BE2C (cell line): ENCODE measurements at regions not wholly inside any gene's neighbourhood (a gene's known extent, or its start where the extent isn't known, plus 50 kb on each side); places are given as distances from the start of the nearest gene placed in this dataset.

Experiments
- DNase-seq: peaks from one replicate; pipeline ENCODE4 v3.0.0-alpha.2; 2020
- H3K27me3 ChIP-seq: fragments of 250-450 bp; sonication (Bioruptor Pico); 2 replicates; pipeline ENCODE4 v1.5.1; 2020; ENCODE audit warnings: mild to moderate bottlenecking
- H3K36me3 ChIP-seq: fragments of 250-450 bp; sonication (Bioruptor Pico); 2 replicates; pipeline ENCODE4 v1.5.1; 2020; ENCODE audit warnings: mild to moderate bottlenecking
- H3K4me1 ChIP-seq: fragments of 250-450 bp; sonication (Bioruptor Pico); 2 replicates; pipeline ENCODE4 v1.5.1; 2020
- H3K4me3 ChIP-seq: 2 replicates; pipeline ENCODE4 v1.5.1; 2011; ENCODE audit warnings: low read depth, low read length
- H3K9me3 ChIP-seq: fragments of 250-450 bp; sonication (Bioruptor Pico); 2 replicates; pipeline ENCODE4 v1.5.1; 2020
- TF ChIP-seq, protein P1 (sequence below): IDR thresholded peaks from 2 replicates; pipeline ENCODE4 v1.5.1; 2012; ENCODE audit warnings: mild to moderate bottlenecking, low read depth, low read length

DNA sequence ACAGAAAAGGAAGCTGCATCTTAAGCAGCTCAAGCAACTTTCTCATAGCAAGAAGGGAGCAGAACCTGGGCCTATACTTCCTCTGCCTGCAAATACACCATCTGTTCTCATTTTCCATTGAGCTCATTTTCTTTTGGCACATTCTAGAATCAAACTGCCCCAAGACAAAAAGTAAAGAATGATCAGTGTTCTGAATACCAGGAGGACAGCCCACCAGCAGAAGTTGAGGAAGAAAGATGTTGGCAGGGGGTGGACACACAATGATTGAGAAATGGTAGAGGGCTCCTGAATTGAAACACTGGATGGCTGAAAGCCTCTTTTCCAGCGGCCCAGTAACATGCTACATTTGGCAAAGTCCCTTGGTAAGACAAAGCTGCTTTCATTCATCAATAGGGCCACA, 171.8 kb downstream of the MED10 start:
- H3K4me3 ChIP-seq, result no peak overlapping the region
- no peak for DNase-seq
- no peaks in the 10 kb centered on the region for H3K4me1 ChIP-seq
- TF ChIP-seq, protein P1, sequence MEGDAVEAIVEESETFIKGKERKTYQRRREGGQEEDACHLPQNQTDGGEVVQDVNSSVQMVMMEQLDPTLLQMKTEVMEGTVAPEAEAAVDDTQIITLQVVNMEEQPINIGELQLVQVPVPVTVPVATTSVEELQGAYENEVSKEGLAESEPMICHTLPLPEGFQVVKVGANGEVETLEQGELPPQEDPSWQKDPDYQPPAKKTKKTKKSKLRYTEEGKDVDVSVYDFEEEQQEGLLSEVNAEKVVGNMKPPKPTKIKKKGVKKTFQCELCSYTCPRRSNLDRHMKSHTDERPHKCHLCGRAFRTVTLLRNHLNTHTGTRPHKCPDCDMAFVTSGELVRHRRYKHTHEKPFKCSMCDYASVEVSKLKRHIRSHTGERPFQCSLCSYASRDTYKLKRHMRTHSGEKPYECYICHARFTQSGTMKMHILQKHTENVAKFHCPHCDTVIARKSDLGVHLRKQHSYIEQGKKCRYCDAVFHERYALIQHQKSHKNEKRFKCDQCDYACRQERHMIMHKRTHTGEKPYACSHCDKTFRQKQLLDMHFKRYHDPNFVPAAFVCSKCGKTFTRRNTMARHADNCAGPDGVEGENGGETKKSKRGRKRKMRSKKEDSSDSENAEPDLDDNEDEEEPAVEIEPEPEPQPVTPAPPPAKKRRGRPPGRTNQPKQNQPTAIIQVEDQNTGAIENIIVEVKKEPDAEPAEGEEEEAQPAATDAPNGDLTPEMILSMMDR, result no peak
- H3K9me3 ChIP-seq, result no peaks in the 10 kb centered on the region
- H3K27me3 ChIP-seq, result no peaks in the 10 kb centered on the region
- no peaks in the 10 kb centered on the region for H3K36me3 ChIP-seq

DNA sequence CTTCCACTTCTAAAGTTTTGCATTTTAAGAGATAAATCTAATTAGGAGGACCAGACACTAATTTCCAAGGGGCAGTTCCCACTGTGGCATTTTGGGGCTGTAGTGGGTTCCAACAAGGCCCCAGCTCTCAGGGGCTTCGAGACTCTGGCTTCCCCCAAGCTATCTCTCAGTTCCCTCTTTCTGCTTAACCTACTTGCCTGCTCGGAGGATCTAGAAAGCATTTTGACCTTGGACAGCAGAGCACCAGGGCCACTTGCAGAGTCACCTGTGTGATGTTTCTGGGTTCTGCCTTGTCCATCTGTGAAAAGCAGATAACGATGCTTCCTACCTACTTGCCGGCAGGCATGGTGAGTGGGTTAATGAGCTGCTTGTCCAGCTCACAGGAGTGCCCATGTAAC, 175.4 kb downstream of the MED10 start:
- Histone ChIP-seq H3K36me3 (no peaks in the 10 kb centered on the region), H3K4me1 (no peaks in the 10 kb centered on the region), H3K4me3 (no peak overlapping the region), H3K9me3 (no peaks in the 10 kb centered on the region), H3K27me3 (no peaks in the 10 kb centered on the region)
- TF ChIP-seq, protein P1, result no peak
- no peak for DNase-seq

GRCh38 chr5:6202149-6202967, 176.0 kb downstream of the MED10 start:
- Histone ChIP-seq H3K4me3 (no peak overlapping the region), H3K27me3 (no peaks in the 10 kb centered on the region), H3K4me1 (no peaks in the 10 kb centered on the region), H3K9me3 (no peaks in the 10 kb centered on the region), H3K36me3 (no peaks in the 10 kb centered on the region)
- DNase-seq, result peak; percentile 43
- TF ChIP-seq, protein P1, result peak; percentile 50

DNA sequence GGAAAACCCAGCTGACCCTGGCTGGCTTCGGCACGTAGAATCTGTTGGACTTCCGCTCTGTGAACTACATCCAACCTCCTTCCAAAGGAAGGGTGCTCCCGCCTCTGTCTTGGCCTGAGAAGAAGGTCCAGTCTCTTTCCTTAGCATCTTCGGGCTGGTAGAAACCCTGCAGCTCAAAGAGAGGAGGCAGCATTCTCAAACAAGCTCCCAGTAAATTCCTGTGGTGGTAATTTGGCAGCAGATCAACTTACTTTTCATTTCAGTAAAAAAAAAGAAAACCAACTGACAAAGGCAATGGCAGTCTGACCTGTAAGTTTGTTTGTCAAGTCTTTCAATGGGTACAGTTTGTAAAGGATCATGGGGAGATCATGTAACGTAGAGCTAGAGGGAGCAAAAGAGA, 176.7 kb downstream of the MED10 start:
- no peak for DNase-seq
- Histone ChIP-seq H3K4me1 (no peaks in the 10 kb centered on the region), H3K4me3 (no peak overlapping the region), H3K9me3 (no peaks in the 10 kb centered on the region), H3K27me3 (no peaks in the 10 kb centered on the region), H3K36me3 (no peaks in the 10 kb centered on the region)
- TF ChIP-seq, protein P1, result no peak

- TF ChIP-seq, protein P1, result no peak
- Histone ChIP-seq H3K27me3 (no peaks in the 10 kb centered on the region), H3K4me3 (no peak overlapping the region), H3K4me1 (peaks cover 3% of the 10 kb centered on the region; the same call in 1 of the 2 replicates), H3K9me3 (no peaks in the 10 kb centered on the region), H3K36me3 (no peaks in the 10 kb centered on the region)
- no peak for DNase-seq
Measured at GRCh38 chr5:6198531-6198930, 179.8 kb downstream of the MED10 start.

DNA sequence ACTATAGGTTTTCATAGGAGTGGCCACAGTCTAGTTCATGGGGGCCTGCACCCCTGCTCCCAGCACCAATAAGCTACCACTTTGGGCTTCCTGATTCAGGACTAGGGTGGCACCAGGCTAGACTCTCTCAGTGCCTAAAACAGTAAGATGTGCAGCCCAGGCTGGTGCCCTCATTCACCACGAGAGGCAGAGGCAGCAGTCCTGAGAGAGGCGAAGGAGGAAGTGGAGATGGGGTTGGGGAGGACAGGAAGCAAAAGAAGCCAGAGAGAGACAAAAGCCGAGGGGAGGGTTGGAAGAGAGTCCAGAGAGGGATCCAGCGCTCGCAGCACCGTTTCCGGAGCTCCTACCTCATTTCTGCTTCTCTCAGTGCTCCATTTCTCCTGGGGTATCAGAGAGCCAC, 180.9 kb downstream of the MED10 start:
- Histone ChIP-seq H3K4me3 (no peak overlapping the region), H3K36me3 (no peaks in the 10 kb centered on the region), H3K4me1 (peaks cover 3% of the 10 kb centered on the region; the same call in 1 of the 2 replicates), H3K9me3 (no peaks in the 10 kb centered on the region), H3K27me3 (no peaks in the 10 kb centered on the region)
- TF ChIP-seq, protein P1, result no peak
- DNase-seq, result no peak
